KG1 (cell line): ENCODE measurements at regions not wholly inside any gene's neighbourhood (a gene's known extent, or its start where the extent isn't known, plus 50 kb on each side); places are given as distances from the start of the nearest gene placed in this dataset.
"Not testable (repeated sequence)": the region's sequence is repeated elsewhere in the genome, so short reads cannot be mapped to it uniquely, and the experiment has no call there.

Experiments
- DNase-seq: peaks from one replicate; lab custom pipeline; 2025; lab: John Stamatoyannopoulos, UW

DNA sequence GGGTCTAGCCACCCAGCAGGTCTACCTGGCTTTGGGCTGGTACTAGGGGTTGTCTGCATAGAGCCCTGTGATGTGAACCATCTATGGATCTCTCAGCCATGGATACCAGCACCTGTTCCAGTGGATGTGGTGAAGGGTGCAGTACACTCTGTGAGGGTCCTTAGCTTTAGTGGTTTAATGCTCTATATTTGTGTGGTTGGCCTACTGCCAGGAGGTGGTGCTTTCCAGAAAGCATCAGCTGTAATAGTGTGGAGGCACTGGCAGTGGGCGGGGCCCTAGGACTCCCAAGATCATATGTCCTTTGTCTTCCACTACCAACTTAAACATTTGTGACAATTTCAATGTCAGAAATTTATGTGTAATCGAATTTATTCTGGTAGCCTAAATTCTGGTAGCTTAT lies 1065.1 kb downstream of the RPIA start:
- DNase-seq: not testable (repeated sequence)

DNA sequence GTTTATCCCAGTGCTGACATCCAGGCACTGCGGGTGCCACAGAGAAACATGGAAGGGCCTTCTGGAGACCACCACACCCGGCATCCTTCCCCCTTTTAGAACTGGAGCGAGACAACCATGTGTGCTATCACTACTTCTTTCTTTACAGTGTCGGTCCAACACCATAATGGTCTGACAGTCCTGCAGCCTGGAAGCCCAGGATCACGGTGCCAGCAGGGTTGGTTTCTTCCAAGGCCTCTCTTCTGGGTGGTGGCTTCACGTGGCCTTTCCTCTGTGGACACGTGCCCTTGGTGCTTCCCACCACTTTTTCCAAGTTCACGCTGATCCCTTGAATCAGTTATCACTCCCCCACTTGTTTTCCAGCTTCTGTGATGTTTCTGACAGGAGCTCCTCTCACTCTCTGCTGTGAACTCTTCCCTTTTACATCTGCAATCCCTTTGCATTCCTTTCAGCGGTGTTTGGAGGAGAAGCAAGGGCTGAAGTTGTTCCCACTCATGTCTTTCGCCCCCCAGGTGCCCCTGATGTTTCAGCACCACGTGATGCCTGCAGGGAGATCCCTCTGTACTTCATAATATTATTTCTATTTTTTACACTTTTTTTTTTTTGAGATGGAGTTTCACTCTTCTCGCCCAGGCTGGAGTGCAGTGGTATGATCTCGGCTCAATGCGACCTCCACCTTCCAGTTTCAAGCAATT lies 1067.0 kb downstream of the RPIA start:
- not testable (repeated sequence) for DNase-seq

DNA sequence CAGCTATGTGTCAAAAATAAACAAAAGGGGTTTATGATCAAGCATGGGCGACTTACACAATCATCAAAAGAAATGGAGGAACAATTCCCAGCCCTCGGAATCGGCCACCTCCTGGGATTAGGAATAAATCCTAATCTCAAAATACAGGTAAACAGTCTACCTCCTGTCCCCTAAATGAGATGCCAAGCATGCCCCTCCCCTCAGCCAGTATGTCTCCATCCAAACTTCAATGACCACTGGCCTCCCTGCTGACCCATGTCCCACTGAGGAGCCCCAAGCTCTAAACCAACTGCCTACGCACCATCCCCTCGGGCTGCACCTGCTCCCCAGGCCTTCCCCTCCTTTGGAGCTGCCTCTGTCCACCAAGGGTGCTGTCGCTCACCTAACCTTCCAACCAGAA lies 1069.3 kb downstream of the RPIA start:
- not testable (repeated sequence) for DNase-seq

DNA sequence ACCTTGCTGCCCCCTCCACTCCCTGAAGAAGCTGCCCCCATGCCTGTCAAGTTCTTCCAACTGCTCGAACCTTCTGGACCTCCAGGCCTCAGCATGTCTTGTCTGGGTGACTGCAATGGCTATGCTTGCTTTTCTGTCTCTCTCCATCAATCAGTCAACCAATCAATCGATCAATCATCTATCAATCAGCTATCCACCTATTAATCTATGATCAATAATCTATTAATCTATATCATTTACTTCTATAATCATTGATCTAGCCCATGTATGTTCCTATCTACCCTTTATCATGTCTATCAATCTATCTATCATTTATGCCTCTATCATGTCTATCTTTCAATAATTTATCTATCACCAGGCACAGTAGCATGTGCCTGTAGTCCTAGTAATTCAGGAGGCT lies 1069.7 kb downstream of the RPIA start:
- DNase-seq: not testable (repeated sequence)

DNA sequence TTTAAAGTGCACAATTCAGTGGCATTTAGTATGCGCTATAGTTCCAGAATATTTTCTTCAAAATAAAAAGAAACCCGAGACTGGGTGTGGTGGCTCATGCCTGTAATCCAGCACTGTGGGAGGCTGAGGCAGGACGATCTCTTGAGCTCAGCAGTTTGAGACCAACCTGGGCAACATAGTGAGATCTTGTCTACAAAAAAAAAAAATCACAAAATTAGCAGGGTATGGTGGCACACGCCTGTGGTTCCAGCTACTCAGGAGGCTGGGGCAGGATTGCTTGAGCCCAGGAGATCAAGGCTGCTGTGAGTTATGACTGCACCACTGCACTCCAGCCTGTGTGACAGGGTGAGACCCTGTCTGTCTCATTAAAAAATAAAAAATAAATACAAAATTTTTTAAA lies 1070.4 kb downstream of the RPIA start:
- DNase-seq: not testable (repeated sequence)

DNA sequence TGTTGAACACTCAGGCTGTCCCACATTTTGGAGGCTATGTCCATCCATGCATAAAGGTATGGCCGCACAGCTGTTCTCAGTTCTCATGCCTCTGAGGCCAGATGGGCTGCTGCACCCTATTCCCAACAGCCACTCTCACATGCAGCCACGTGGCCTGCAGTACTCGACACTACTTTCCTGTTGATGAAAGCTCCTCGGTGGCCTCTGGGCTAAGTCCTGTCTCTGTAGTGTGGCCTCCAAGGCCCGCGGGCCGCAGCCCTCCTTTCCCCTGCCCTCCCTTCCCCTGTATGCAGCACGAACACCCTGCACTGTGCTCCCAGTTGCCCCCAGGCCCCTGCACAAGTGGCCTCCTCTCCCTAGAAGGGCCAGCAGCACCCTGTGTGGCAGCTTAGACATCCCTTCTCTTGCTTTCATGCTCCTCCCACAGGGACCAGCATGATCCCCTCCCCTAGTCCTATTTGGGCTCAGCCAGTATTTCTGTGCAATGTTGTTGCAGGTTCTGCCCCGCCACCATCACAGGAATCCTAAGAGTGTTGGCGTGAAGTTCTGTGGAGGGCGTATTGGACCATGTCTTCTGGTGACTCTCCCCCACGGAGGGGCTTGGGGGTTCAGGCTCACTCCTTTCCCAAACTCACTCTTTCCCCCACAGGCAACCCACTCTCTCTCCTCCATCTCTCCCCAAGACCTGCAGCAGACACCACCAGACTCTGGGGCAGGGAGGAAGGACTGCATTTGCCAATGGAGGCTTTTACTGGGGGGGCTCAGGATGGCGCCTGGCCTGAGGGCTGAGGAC lies 1071.2 kb downstream of the RPIA start:
- not testable (repeated sequence) for DNase-seq

DNA sequence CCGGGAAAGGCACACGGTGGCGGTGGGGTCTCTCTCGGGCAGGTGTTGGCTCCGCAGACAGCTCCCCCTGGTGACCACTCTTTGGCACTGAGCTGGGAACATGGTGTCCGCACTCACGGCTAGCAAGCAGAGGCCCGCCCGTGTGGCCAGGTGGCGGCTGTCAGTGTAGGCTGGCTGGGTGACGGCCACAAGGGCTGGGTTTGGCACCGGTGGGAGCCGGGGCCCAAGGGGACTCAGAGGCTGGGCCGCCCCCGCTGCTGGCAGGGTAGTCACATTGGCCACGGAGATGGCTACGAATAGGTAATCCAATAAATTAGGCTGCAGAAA lies 1071.7 kb downstream of the RPIA start:
- no peak for DNase-seq

DNA sequence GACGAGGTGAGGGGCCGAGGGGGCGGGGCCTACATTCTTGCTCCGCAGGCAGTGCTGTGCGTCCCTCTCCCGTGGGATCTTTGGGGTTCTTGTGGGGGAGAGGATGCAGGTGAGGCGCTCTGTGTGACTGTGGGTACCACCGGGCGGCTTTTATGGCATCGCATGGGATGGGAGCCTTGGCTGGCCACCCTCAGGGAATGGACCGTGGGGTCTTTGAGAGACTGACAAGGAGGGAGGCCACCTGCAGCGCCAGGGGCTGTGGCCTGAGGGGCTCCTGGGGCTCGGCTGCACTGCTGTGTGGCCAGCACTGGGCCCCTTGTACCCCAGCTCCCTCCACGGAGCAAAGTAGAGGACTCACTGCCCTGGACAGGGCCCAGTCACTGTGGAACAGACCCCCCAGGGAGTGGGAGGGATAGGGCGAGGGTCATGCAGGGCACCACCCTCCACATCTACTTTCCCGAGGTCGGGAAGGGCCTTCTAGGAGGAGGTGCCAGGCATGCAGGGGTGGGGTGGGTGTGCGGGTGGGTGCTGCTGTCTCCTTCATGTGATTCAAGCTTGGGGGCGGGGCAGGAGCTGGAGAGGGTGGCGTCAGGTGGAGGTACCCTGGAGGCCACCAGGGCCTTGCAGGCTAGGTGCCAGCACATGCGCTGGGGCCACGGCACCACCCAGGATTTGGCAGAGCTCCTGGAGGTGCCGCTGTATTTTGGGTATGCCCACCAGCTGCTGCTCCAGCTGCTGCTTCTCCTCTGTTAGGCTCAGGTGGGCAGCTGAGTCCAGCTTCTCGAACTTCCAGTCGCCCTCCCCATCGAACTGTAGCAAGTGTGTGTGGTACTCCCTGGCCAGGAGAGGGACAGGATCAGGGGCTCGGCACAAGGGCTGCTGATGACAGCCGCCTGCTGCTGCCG lies 1072.4 kb downstream of the RPIA start:
- DNase-seq: no peak

DNA sequence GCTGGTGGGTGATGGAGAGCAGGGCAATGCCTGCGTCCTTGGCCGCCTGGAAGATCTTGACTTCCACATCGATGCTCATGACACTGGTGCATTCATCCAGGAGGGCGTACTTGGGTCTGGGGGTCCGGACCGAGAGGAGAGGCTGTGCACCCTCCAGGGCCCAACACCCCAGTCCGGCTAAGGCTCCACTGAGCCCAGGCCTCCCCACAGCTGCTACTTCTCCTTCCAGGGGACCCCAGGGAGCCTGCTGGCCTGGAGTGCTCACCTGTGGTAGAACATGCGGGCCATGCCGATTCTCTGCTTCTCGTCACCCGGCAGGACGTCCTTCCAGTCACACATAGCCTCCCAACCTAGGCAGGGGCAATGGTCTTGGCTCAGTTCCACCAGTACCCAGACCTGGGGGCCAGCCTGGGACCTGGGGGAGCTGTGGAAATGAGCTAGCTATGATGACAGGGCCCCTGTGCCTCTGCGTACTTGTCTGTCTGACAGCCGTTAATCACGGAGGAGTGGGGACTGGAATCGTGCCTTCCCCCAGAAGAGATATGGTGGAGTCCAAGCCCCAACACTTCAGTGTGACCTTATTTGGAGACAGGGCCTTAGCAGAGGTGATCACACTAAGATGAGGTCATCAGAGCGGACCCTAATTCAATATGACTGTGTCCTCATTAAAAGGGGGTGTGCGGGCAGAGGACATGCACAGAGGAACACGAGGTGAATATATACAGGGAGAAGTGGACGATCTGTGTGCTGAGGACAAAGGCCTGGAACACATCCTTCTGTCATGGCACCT lies 1073.3 kb downstream of the RPIA start:
- not testable (repeated sequence) for DNase-seq

DNA sequence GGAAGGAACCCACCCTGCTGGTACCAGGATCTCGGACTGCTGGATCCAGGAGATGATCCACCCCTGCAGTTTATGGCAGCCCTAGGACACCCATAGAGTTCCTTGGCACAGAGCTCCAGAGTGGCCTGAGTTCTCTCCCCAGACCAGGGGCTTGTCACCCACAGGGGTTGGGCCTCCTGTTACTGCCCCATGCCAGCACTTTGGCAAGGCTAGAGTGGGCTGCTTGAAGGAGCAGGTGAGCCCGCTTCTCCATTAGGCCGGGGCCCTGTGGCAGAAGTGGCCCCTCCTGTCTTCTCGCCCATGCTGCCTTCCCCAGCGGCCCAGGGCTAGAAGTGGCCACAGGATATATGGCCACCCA lies 1073.9 kb downstream of the RPIA start:
- DNase-seq: not testable (repeated sequence)

DNA sequence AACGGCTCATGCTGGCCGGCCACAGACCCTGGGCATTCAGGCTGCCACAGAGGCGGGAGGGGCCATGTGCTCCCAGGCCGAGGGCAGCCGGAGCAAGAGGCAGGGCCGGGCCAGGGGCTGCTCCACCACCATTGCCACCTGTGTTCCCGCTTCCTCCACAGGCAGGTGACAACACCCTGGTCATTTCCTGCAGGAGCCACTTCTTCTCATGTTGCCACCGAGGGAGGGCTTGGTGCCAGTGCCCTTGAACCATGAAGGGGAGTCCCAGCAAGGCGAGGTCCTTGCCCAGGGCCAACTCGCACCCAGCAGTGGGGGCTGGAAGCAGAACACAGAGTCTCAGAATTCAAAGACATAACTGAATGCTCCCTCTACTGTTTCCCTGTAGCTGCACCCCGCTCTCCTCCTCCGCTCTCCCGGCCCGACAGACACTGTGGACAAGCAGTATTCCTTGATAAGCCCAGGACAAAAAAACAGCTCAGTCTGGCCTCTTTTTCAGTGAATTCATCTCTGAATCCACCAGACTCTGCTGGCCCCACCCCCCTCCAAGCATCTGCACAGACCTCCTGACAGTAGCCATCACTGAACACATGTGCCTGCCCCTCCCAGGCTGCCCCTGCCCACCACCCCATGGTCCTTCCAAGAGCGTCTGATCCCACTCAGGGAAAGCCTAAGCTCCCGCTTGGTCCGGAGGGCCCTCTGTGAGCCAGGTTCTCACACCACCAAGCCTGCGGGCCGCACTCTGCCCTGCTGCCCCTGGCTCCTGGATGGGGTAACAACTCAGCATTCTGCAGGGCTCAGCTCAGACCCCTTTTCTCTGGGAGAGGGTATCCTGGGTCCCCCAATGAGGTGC lies 1074.9 kb downstream of the RPIA start:
- DNase-seq: not testable (repeated sequence)

DNA sequence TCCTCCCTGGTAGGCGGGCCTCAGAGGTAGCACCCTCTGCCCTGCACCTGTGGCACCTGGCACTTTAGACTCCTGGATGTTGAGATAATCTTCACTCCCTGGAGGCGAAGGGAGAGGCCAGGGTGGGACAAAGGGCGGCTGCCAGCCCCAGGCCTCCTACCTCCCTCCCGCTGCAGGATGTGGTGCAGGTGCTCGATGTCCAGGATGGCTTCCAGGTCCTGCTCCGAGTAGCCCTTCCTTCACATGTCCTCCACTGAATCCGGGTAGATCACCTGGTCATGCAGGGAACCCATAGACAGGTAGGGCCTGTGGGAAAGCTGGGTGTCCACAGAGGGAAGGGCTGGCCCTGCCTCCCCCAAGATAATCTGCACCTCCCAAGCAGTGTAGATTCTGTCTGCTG lies 1075.6 kb downstream of the RPIA start:
- not testable (repeated sequence) for DNase-seq

DNA sequence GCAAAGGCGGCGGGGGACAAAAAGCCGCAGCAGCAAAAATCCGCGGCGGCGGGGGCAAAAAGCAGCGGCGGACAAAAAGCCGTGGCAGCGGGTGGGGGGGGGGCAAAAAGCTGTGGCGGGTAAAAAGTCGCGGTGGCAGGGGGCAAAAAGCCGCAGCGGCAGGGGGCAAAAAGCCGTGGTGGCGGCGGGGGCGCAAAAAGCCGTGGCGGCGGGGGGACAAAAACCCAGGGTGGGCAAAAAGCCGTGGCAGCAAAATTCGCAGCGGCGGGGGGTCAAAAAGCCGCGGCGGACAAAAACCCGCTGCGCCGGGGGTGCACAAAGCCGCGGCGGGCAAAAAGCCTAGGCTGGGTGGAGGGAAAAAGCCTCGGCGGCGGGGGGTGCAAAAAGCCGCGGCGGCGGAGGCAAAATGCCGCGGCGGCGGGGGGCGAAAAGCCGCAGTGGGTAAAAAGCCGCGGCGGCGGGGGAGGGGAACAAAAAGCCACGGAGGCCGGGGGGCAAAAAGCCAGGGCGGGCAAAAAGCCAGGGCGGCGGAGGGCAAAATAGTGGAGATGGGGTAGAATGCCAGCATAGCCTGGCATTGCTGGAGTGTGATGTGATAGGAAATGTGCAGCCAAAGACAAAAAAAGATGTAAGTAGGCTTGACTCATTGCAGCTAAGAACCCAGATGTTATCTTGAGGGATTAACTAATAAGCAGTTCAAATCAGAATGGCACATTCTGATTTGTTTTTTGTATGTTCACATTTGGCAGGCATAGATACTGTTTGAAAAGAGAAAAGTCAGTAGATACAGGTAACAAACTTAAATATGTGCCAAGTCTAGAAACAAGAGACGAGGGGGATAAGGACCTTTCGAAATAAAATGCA lies 1076.3 kb downstream of the RPIA start:
- DNase-seq: no peak

DNA sequence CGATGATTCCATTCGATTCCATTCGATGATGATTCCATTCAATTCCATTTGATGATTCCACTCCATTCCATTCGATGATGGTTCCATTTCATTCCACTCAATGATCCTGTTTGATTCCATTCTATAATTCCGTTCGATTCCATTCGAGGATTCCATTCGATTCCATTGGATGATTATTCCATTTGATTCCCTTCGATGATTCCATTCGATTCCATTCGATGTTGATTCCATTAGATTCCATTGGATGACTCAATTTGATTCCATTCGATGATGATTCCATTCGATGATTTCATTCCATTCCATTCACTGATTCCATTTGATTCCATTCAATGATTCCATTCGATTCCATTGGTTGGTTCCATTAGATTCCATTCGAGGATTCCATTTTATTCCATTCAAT lies 1084.4 kb downstream of the RPIA start:
- DNase-seq: no peak

DNA sequence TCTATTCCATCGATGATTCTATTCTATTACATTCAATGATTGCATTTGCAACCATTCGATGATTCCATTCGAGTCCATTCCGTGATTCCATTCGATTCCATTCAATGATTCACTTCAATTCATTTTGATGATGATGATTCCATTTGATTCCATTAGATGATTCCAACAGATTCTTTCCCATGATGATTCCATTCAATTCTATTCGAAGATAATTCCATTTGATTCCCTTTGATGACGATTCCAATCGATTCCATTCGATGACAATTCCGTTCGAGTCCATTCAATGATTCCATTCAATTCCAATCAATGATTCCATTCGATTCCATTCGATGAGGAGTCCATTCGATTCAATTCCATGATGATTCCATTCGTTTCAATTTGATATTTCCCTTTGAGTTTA lies 1088.8 kb downstream of the RPIA start:
- no peak for DNase-seq

DNA sequence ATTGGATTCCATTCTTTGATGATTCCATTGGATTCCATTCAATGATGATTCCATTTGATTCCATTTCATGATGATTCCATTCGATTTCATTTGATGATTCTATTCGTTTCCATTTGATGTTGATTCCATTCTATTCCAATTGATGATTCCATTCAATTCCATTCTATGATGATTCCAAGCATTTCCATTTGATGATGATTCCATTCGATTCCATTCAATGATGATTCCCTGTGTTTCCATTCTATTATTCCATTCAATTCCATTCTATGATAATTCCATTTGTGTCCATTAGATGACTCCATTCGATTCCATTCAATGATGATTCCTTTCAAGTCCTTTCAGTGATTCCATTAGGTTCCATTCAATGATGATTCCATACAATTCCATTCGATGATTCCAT lies 1090.5 kb downstream of the RPIA start:
- DNase-seq: no peak

DNA sequence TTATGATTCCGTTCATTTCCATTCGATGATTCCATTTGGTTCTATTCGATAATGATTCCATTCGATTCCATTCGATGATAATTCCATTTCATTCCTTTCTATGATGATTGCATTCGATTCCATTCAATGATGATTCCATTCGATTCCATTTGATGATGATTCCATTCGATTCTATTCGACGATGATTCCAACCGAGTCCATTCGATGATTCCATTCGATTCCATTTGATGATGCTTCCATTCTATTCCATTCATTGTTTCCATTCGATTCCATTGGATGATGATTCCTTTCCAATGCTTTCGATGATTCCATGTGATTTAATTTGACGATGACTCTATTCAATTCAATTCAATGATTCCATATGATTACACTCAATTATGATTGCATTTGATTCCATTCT lies 1093.5 kb downstream of the RPIA start:
- DNase-seq: no peak

DNA sequence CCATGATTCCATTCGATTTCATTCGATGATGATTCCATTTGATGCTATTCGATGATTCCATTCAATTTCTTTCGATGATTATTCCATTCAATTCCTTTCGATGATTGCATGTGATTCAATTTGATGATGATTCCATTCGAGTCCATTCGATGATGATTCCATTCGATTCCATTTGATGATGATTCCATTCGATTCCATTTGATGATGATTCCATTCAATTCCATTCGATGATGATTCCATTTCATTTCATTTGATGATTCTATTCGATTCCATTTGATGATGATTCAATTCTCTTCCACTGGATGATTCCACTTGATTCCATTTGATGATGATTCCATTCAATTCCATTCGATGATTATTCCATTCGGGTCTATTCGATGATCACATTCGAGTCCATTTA lies 1094.1 kb downstream of the RPIA start:
- not testable (repeated sequence) for DNase-seq

DNA sequence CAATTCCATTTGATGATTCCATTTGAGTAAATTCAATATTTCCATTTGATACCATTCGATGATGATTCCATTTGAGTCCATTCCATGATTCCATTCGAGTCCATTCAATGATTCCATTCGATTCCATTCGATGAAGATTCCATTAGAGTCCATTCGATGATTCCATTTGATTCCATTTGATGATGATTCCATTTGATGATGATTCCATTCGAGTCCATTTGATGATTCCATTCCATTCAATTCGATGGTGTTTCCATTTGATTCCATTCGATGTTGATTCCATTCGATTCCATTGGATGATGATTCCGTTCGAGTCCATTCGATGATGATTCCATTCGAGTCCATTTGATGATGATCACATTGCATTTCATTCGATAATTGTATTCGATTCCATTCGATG lies 1095.2 kb downstream of the RPIA start:
- DNase-seq: not testable (repeated sequence)

DNA sequence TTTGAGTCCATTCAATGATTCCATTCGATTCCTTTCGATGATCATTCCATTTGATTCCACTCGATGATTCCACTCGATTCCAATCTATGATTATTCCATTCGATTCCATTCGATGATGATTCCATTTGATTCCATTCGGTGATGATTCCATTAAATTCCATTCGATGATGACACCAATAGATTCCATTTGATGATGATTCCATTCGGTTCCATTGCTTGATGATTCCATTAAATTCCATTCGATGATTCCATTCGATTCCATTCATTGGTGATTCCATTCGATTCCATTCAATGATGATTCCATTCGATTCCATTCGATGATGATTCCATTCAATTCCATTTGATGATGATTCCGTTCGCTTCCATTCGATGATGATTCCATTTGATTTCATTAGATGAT lies 1104.1 kb downstream of the RPIA start:
- not testable (repeated sequence) for DNase-seq
